HG02759 (cell line): ENCODE measurements at regions not wholly inside any gene's neighbourhood (a gene's known extent, or its start where the extent isn't known, plus 50 kb on each side); places are given as distances from the start of the nearest gene placed in this dataset.

Source experiments
- ATAC-seq: cut with Tn5 transposase; IDR thresholded peaks from one replicate; pipeline ENCODE4 v1.9.1; 2021; ENCODE audit warnings: mild to moderate bottlenecking, moderate library complexity; ENCODE audit not compliant: unreplicated experiment

DNA sequence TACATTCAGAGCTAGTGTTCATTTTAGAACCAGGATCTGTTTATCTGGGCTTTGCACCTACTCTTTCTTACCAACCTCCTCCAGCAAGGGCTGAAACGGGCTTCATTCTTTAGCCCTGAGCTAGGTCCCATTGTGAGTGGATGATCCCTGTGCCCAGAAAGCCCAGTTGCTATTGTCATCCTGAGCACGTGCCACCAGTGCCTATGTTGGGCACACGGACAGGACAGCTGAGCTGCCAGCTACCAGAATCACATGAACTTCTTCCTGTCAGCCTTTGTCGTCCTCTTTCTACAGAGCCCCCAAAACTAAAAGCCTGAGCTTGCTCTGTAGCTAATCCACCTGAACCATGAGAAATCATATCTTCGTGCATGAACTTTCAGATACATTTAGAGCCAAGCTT lies 74.4 kb upstream of the NTM start:
- ATAC-seq: no peak

DNA sequence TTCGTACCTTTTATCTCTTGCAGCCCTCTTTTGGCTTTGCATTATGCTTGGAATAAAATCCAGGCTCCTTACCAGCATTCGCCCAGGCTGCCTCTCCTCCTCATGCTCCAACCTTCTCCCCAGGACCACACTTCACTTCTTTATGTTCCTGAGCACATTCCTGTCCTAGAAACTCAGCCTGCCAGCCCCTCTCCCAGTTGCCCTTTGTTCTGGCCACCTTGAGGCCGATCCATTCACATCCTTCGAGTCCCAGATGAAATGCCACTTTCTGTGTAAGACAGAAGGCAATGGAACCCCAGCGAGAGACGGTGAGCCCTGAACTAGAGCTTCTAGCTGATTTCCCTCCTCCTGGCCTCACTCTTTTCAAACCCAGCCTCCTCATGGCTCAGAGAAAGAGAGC lies 73.0 kb upstream of the NTM start:
- no peak for ATAC-seq

DNA sequence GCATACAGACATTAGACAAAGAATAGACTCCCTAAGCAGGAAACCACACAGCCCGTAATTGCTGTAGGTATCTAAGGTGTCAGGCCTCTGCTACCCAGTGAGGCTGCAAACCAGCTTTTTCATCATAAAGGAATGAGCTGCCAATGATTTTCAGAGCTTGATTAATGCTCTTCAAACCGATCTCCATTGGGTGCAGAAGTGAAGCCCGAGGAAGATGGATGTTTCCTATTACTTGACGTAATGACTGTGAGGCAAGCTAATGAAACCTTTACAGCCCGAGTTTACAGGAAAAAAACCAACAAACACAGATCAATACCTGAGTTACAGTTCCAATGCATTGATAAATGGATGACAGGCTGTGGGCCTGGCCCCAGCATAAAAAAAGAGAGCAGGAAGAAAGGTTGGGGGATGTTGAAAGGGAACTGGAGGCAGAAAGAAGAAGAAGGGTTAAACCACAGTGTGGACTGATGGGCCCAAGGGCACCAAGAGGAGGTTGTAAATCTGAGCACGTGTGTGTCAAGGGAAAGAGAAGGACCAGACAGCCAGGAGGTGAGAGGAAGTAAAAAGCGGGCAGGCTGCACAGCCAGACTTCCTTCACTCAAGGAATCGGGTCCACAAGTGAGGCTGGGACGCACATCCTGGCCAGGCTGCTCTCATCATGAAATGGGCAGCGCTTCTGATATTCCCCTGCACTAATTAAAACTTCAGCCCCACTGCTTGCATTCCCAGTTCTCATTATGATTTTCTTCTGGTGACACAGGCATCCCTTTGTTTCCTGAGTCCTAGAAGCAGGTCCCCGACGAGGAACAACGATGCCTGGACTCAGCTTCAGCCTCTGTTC lies 70.6 kb upstream of the NTM start:
- ATAC-seq: no peak

DNA sequence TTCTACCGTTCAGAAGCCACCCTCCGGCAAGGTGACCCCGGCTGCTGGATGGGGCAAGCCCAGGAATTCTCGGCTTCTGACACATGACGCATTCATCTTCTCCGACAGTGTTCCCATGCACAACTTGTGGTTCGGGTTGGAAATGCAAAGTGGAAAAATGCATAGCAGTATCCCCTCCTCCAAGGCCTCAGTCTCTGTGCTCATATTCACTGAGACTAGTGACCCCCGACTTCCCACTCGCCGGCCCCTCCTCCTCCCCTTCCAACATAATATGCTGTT lies 70.0 kb upstream of the NTM start:
- ATAC-seq: no peak

DNA sequence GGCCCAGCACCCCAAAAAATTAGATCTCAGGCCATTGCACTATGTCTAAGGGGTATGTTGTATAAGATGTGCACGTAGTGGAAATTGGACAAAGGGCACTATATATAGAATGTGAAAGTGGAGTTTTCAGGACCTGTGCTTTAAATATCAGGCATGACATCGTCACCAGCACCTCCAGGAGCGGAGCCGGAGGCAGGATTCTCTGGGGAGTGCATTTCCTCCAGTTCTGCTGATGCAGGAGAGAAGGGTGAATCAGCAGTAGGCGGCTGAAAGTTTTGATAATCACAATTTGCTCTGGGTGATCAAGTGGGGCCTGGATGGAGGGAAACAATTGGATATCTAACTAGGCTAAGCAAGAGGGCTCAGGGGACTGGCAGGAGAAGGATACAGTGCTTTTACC lies 69.1 kb upstream of the NTM start:
- no peak for ATAC-seq

DNA sequence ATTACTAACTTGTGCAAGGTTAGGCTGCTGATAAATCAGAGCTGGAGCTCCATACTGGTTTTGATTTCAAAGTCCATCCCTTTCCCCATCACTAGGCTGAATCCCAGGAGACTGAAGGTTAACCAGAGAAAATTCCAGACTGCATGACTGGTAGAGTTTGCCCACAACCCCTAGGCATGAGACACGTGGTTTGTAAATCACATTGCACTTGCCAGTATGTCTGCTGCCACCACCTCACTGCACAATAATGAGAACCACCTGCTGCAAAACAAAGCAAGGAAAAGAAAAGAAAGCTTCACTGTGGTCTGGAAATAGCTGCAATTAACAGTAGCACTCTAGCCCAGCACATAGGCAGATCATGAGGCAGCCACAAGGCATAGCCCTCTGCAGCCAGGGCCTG lies 67.6 kb upstream of the NTM start:
- no peak for ATAC-seq

DNA sequence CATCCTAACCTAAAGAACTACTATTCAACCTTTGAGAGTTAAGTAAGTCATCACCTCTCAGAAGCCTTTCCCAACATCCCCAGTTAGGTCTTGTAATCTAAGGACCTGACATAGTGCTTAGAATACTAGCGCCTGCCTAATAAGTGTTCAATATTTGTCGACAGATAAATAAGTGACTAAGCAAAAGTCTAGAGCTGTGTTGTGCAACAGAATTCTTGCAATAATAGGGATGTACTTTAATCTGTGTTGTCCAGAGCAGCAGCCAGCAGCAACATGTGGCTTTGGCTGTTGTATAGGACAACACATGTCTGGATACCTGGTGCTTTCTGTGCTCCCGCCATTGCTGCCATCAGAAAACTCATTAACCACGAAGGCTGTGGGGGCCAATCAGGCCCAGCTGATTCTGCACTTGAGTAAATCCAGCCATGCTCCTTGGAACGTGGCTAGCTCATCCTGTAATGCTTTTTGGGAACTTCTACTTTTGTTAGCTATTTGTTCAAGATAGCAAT lies 66.8 kb upstream of the NTM start:
- no peak for ATAC-seq

DNA sequence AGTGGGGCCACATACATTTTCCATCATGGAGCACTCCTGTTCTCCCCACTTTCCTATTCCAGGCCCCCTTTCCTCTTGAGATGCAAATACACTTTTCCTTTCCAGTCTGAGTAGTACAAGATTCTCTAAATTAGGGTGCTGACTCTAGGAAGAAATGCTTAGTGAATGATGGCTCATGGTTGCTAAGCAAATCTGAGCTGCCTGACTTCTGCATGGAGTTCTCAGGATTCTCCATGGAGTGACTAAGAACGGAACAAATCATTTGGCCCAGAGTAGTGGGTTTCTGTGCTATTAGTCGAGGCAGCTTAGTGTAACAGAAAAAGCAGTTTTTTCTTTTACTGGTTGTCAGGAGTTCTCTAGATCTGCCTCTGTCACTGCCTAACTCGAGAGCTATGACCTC lies 65.4 kb upstream of the NTM start:
- ATAC-seq: no peak

DNA sequence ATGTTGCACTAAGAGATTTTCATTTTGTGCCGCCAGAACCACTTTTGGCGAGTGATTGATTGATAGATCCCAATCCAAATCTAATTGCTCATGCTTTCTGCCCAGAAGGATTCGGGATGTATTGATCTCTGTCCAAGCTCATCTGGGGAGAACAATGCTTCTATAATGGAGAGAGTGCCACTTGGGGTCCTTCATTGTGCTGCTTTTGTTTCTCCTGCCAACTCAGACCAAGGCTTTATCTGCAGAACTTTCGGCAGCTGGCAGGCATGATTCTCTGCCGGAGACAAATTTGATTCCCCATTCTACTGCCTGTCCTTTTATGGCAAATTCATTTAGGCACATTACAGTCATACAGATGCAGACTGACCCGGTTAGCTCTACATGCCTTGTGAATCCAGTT lies 62.9 kb upstream of the NTM start:
- ATAC-seq: no peak

DNA sequence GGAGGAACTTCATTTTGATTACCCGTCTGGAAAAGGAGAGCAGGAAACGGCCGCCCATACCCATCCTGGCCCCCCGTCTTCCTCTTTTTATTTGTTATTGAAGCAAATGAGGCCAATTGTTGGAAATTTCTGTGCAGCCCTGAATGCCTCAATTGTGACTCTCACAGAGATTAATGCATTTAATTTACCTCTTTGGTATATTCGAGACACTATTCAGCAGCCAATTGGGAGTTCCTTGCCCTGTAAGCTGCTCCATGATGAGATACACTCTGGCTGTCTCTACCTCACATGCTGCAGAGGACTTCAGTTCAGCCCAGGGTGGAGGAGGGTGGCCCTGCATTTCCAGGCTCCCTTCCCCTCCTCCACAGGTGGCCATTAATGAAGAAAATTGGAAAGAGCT lies 60.6 kb upstream of the NTM start:
- no peak for ATAC-seq

DNA sequence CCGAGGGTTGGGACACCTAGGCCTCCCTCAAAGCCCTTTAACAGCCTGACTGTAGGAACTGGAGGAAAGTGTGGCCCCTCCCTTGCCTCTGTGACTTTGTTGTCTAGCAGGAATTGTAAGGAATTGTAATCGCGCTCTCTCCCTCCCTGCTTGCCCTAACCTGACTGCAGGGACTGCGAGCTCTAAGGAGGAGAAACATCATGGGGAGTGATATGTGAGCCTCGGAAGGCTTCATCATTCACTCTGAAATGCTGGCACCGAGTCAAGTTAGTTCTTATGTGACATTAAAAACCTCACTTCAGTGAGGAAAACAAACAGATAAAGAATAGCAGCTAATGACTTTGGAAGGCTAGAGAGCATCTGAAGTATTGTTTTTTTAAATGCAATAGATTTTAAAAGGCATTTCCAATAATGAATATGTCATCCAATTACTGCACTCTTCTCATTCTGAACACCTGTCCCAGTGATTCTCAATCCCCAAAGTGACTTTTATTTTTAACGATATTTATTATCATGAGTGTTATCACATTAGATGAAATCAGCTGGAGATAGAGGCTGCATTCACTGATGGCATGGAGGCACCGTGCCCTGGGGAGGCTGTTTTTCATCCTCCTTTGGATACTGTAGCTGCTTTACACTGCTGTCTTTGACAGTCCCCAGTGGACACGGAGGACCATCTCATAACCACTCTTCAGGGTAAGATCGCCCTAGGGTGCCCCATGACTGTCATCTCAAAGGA lies 58.5 kb upstream of the NTM start:
- no peak for ATAC-seq
